ENCODE measurements at regions not wholly inside any gene's neighbourhood (a gene's known extent, or its start where the extent isn't known, plus 50 kb on each side); places are given as distances from the start of the nearest gene placed in this dataset.
"Not testable (repeated sequence)": the region's sequence is repeated elsewhere in the genome, so short reads cannot be mapped to it uniquely, and the experiment has no call there.

- no peak overlapping the region for H3K27ac Mint-ChIP-seq
- no peak overlapping the region for H3K4me3 Mint-ChIP-seq
- no peaks in the 10 kb centered on the region for H3K4me1 Mint-ChIP-seq
- DNase-seq, result no peak
- H3K36me3 Mint-ChIP-seq, result no peaks in the 10 kb centered on the region
- H3K9me3 Mint-ChIP-seq, result peaks cover 2% of the 10 kb centered on the region
- no peaks in the 10 kb centered on the region for H3K27me3 Mint-ChIP-seq
These were observed 297.8 kb downstream of the SH3GL2 start for GRCh38 chr9:17876687-17877086.

- H3K9me3 Mint-ChIP-seq, result peaks cover 2% of the 10 kb centered on the region
- no peak for DNase-seq
- no peaks in the 10 kb centered on the region for H3K27me3 Mint-ChIP-seq
- H3K4me1 Mint-ChIP-seq, result no peaks in the 10 kb centered on the region
- no peaks in the 10 kb centered on the region for H3K36me3 Mint-ChIP-seq
- H3K27ac Mint-ChIP-seq, result no peak overlapping the region
- H3K4me3 Mint-ChIP-seq, result no peak overlapping the region
These were observed 300.0 kb downstream of the SH3GL2 start for GRCh38 chr9:17878810-17879370.

GRCh38 chr9:17881371-17881770 lies 302.5 kb downstream of the SH3GL2 start:
- Mint-ChIP-seq H3K36me3 (no peaks in the 10 kb centered on the region), H3K9me3 (no peaks in the 10 kb centered on the region), H3K4me1 (no peaks in the 10 kb centered on the region), H3K4me3 (no peak overlapping the region), H3K27ac (no peak overlapping the region), H3K27me3 (no peaks in the 10 kb centered on the region)
- no peak for DNase-seq

GRCh38 chr9:17882688-17883594 lies 304.1 kb downstream of the SH3GL2 start:
- no peak for DNase-seq
- Mint-ChIP-seq H3K9me3 (no peaks in the 10 kb centered on the region), H3K27me3 (no peaks in the 10 kb centered on the region), H3K27ac (no peak overlapping the region), H3K4me1 (no peaks in the 10 kb centered on the region), H3K36me3 (no peaks in the 10 kb centered on the region), H3K4me3 (no peak overlapping the region)

GRCh38 chr9:17888066-17888465 lies 309.2 kb downstream of the SH3GL2 start:
- H3K27ac Mint-ChIP-seq, result no peak overlapping the region
- H3K27me3 Mint-ChIP-seq, result no peaks in the 10 kb centered on the region
- no peaks in the 10 kb centered on the region for H3K9me3 Mint-ChIP-seq
- no peak overlapping the region for H3K4me3 Mint-ChIP-seq
- no peak for DNase-seq
- H3K36me3 Mint-ChIP-seq, result no peaks in the 10 kb centered on the region
- H3K4me1 Mint-ChIP-seq, result no peaks in the 10 kb centered on the region

- not testable (repeated sequence) for H3K36me3 Mint-ChIP-seq, H3K27ac Mint-ChIP-seq, DNase-seq, H3K4me3 Mint-ChIP-seq, H3K9me3 Mint-ChIP-seq, H3K4me1 Mint-ChIP-seq, H3K27me3 Mint-ChIP-seq
These were observed 310.1 kb downstream of the SH3GL2 start for GRCh38 chr9:17888964-17889363.

- H3K36me3 Mint-ChIP-seq, result no peaks in the 10 kb centered on the region
- DNase-seq, result no peak
- no peak overlapping the region for H3K4me3 Mint-ChIP-seq
- H3K27me3 Mint-ChIP-seq, result peaks cover 4% of the 10 kb centered on the region
- no peaks in the 10 kb centered on the region for H3K4me1 Mint-ChIP-seq
- peaks cover 3% of the 10 kb centered on the region for H3K9me3 Mint-ChIP-seq
- H3K27ac Mint-ChIP-seq, result no peak overlapping the region
These were observed 315.8 kb downstream of the SH3GL2 start for GRCh38 chr9:17894501-17895160.

GRCh38 chr9:17900606-17901005 lies 321.7 kb downstream of the SH3GL2 start:
- peaks cover 15% of the 10 kb centered on the region for H3K27me3 Mint-ChIP-seq
- H3K27ac Mint-ChIP-seq, result no peak overlapping the region
- no peak overlapping the region for H3K4me3 Mint-ChIP-seq
- H3K4me1 Mint-ChIP-seq, result no peaks in the 10 kb centered on the region
- DNase-seq, result no peak
- H3K36me3 Mint-ChIP-seq, result no peaks in the 10 kb centered on the region
- peaks cover 3% of the 10 kb centered on the region for H3K9me3 Mint-ChIP-seq

- no peak for DNase-seq
- no peak overlapping the region for H3K27ac Mint-ChIP-seq
- peaks cover 38% of the 10 kb centered on the region for H3K27me3 Mint-ChIP-seq
- no peaks in the 10 kb centered on the region for H3K4me1 Mint-ChIP-seq
- no peaks in the 10 kb centered on the region for H3K9me3 Mint-ChIP-seq
- H3K4me3 Mint-ChIP-seq, result no peak overlapping the region
- no peaks in the 10 kb centered on the region for H3K36me3 Mint-ChIP-seq
These were observed 326.5 kb downstream of the SH3GL2 start for GRCh38 chr9:17905366-17905765.

GRCh38 chr9:17905781-17906175 lies 326.9 kb downstream of the SH3GL2 start:
- DNase-seq, result no peak

GRCh38 chr9:17906176-17906840 lies 327.4 kb downstream of the SH3GL2 start:
- Mint-ChIP-seq H3K4me3 (no peak overlapping the region), H3K36me3 (no peaks in the 10 kb centered on the region), H3K27me3 (peaks cover 38% of the 10 kb centered on the region), H3K4me1 (no peaks in the 10 kb centered on the region), H3K27ac (no peak overlapping the region), H3K9me3 (no peaks in the 10 kb centered on the region)
- DNase-seq, result no peak

More at GRCh38 chr9:17905781-17906175, 326.9 kb downstream of the SH3GL2 start:
- Mint-ChIP-seq H3K4me1 (no peaks in the 10 kb centered on the region), H3K36me3 (no peaks in the 10 kb centered on the region), H3K27ac (no peak overlapping the region), H3K9me3 (no peaks in the 10 kb centered on the region), H3K27me3 (peaks cover 38% of the 10 kb centered on the region), H3K4me3 (no peak overlapping the region)

- no peaks in the 10 kb centered on the region for H3K4me1 Mint-ChIP-seq
- no peak overlapping the region for H3K4me3 Mint-ChIP-seq
- no peak for DNase-seq
- H3K36me3 Mint-ChIP-seq, result no peaks in the 10 kb centered on the region
- H3K27ac Mint-ChIP-seq, result no peak overlapping the region
- peaks cover 38% of the 10 kb centered on the region for H3K27me3 Mint-ChIP-seq
- no peaks in the 10 kb centered on the region for H3K9me3 Mint-ChIP-seq
These were observed 328.2 kb downstream of the SH3GL2 start for GRCh38 chr9:17906841-17907778.

GRCh38 chr9:17907779-17908508 lies 329.1 kb downstream of the SH3GL2 start:
- Mint-ChIP-seq H3K27me3 (peaks cover 36% of the 10 kb centered on the region), H3K9me3 (no peaks in the 10 kb centered on the region), H3K4me3 (no peak overlapping the region), H3K27ac (no peak overlapping the region), H3K36me3 (no peaks in the 10 kb centered on the region), H3K4me1 (no peaks in the 10 kb centered on the region)
- no peak for DNase-seq

- Mint-ChIP-seq H3K27me3 (no peaks in the 10 kb centered on the region), H3K9me3 (peaks cover 6% of the 10 kb centered on the region), H3K36me3 (no peaks in the 10 kb centered on the region), H3K4me1 (no peaks in the 10 kb centered on the region), H3K4me3 (no peak overlapping the region), H3K27ac (no peak overlapping the region)
- DNase-seq, result no peak
These were observed 347.4 kb downstream of the SH3GL2 start for GRCh38 chr9:17926246-17926645.

Measured in activated naive CD8-positive, alpha-beta T cell treated with anti-CD3 and anti-CD28 coated beads for 36 hours (primary cell).